ENCODE measurements at regions not wholly inside any gene's neighbourhood (a gene's known extent, or its start where the extent isn't known, plus 50 kb on each side); places are given as distances from the start of the nearest gene placed in this dataset.

- Histone ChIP-seq H3K4me3 (ENCODE audit: low read depth, low read length) (no peak overlapping the region), H3K36me3 (no peaks in the 10 kb centered on the region), H3K27me3 (ENCODE audit: insufficient read depth, low read depth, severe bottlenecking) (no peaks in the 10 kb centered on the region), H3K9me3 (ENCODE audit: severe bottlenecking) (no peaks in the 10 kb centered on the region), H3K27ac (no peak overlapping the region)
- TF ChIP-seq, protein P1, sequence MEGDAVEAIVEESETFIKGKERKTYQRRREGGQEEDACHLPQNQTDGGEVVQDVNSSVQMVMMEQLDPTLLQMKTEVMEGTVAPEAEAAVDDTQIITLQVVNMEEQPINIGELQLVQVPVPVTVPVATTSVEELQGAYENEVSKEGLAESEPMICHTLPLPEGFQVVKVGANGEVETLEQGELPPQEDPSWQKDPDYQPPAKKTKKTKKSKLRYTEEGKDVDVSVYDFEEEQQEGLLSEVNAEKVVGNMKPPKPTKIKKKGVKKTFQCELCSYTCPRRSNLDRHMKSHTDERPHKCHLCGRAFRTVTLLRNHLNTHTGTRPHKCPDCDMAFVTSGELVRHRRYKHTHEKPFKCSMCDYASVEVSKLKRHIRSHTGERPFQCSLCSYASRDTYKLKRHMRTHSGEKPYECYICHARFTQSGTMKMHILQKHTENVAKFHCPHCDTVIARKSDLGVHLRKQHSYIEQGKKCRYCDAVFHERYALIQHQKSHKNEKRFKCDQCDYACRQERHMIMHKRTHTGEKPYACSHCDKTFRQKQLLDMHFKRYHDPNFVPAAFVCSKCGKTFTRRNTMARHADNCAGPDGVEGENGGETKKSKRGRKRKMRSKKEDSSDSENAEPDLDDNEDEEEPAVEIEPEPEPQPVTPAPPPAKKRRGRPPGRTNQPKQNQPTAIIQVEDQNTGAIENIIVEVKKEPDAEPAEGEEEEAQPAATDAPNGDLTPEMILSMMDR (IDR thresholded peaks at IDR 0.05; ENCODE audit: low read depth, low read length), result no peak
- no peak for DNase-seq
Observed at GRCh38 chr3:17945799-17946399, 203.5 kb upstream of the TBC1D5 start.

DNA sequence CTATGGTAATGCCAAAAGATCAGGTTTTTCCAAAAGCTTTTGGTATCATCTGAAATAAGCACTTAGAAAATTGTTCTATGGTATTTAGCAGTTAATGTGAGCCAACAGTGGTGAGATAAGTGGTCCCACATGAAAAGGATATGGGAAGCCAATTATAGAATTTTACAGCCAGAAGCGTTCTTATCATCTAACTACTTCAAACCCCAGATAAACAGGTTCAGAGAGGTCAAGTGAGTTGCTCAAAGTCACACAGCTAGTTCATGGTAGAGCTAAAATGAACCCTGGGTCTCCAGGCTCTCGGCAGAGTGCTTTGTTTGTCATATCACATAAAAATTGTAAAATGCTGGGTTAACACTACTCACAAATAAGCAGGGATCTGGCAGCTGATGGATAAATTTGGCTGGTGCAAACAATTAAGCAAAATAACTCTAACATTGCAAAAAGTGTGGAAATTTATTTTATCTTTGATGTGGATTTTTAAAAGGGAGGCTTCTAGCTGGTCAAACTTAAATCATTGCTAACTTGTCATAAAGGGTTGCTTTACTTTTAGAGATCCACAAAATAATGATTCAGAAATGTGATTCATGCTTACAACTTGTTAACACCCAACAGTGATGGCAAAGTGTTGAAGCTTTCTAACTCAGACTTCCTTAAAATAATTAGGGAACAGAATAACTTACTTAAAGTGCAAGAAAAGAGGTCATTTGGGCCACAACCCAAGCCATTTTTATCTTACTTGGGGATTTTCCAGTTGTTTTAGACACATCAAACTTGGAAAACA lies 202.8 kb upstream of the TBC1D5 start:
- Histone ChIP-seq H3K9me3 (ENCODE audit: severe bottlenecking) (no peaks in the 10 kb centered on the region), H3K4me3 (ENCODE audit: low read depth, low read length) (no peak overlapping the region), H3K36me3 (no peaks in the 10 kb centered on the region), H3K27ac (no peak overlapping the region), H3K27me3 (ENCODE audit: insufficient read depth, low read depth, severe bottlenecking) (no peaks in the 10 kb centered on the region)
- TF ChIP-seq, protein P1 (IDR thresholded peaks at IDR 0.05; ENCODE audit: low read depth, low read length), result no peak
- no peak for DNase-seq

DNA sequence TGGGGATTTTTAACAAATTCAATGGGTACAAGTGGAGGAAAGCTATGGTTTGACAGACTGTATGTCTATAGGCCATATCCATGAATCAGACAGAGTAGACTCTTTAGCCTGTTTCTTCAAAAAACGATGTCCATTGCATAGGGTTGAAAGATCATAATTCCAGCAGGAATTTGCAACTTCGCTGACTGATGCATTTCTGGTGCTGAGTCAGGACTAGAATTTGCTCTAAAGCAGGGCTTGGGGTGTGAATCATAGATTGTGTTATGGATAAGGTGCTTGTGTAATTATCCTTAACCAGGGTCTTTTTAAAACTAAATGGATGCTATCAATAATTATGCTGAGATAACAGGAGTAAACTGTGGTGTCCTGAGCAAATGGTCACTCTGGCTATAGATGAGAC lies 200.4 kb upstream of the TBC1D5 start:
- no peak overlapping the region for H3K4me3 ChIP-seq (ENCODE audit: low read depth, low read length)
- TF ChIP-seq, protein P1 (IDR thresholded peaks at IDR 0.05; ENCODE audit: low read depth, low read length), result no peak
- no peak for DNase-seq

GRCh38 chr3:17941766-17942165 lies 199.3 kb upstream of the TBC1D5 start:
- Histone ChIP-seq H3K9me3 (ENCODE audit: severe bottlenecking) (no peaks in the 10 kb centered on the region), H3K36me3 (no peaks in the 10 kb centered on the region), H3K27me3 (ENCODE audit: insufficient read depth, low read depth, severe bottlenecking) (no peaks in the 10 kb centered on the region), H3K4me3 (ENCODE audit: low read depth, low read length) (no peak overlapping the region), H3K27ac (no peak overlapping the region)
- TF ChIP-seq, protein P1 (IDR thresholded peaks at IDR 0.05; ENCODE audit: low read depth, low read length), result no peak
- no peak for DNase-seq

More for the DNA sequence above, 200.4 kb upstream of the TBC1D5 start:
- Histone ChIP-seq H3K27me3 (ENCODE audit: insufficient read depth, low read depth, severe bottlenecking) (no peaks in the 10 kb centered on the region), H3K27ac (no peak overlapping the region), H3K9me3 (ENCODE audit: severe bottlenecking) (no peaks in the 10 kb centered on the region), H3K36me3 (no peaks in the 10 kb centered on the region)

GRCh38 chr3:17941152-17941551 lies 198.7 kb upstream of the TBC1D5 start:
- Histone ChIP-seq H3K36me3 (no peaks in the 10 kb centered on the region), H3K9me3 (ENCODE audit: severe bottlenecking) (no peaks in the 10 kb centered on the region), H3K27me3 (ENCODE audit: insufficient read depth, low read depth, severe bottlenecking) (no peaks in the 10 kb centered on the region), H3K4me3 (ENCODE audit: low read depth, low read length) (no peak overlapping the region), H3K27ac (no peak overlapping the region)
- DNase-seq, result no peak
- TF ChIP-seq, protein P1 (IDR thresholded peaks at IDR 0.05; ENCODE audit: low read depth, low read length), result no peak
